GM12891 (cell line): ENCODE measurements at regions not wholly inside any gene's neighbourhood (a gene's known extent, or its start where the extent isn't known, plus 50 kb on each side); places are given as distances from the start of the nearest gene placed in this dataset.

Source experiments
- POLR2A ChIP-seq: IDR thresholded peaks from 2 replicates; pipeline ENCODE4 v1.6.1; 2011; ENCODE audit warnings: low read depth, low read length, control low read depth
- POLR2AphosphoS5 ChIP-seq: IDR thresholded peaks from 2 replicates; pipeline ENCODE4 v1.6.1; 2011; ENCODE audit warnings: low read depth, low read length, control low read depth
- TAF1 ChIP-seq: IDR thresholded peaks from 2 replicates; pipeline ENCODE4 v1.6.1; 2011; ENCODE audit warnings: low read depth, low read length, control low read depth

DNA sequence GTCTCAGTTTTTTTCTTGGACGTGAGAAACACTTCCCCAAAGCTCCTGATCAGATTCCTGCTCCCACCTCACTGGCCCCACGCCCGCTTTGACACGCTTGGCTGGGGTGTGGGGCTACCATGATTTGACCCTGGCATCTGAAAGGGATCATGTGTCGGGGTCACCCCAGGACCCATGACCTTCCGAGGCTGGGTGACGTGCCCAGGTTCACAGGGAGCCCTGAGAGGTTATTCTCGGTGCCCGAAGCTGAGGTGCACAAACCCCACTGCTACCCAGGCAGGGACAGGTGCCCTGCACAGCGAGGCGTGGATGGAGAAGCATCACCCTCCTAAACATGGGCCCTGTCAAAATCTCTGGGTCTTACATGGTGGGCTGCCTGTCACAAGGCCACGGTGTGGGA, 404.1 kb downstream of the GALR1 start:
- no peak for TF ChIP-seq POLR2A
- no peak for TF ChIP-seq POLR2AphosphoS5
- no peak for TF ChIP-seq TAF1
